Heart right ventricle (tissue), 16 donors: ENCODE measurements at regions not wholly inside any gene's neighbourhood (a gene's known extent, or its start where the extent isn't known, plus 50 kb on each side); places are given as distances from the start of the nearest gene placed in this dataset.

Experiments used
- ATAC-seq, 8 donors: fragments of 200-7000 bp; cut with Tn5 transposase; one replicate each; pipeline ENCODE4 v1.9.1; 2020; ENCODE audit warnings: mild to moderate bottlenecking in 8 of 8, moderate library complexity in 8 of 8, moderate number of reproducible peaks in 1 of 8
- DNase-seq, 2 donors: peaks; one replicate each; pipeline ENCODE4 v3.0.0-alpha.2; 2020
- H3K27ac ChIP-seq, 10 donors: fragments of 200-600 bp; sonication (generic) in 2 of 10; one replicate each; pipeline versions ENCODE4 v1.5.0 to v1.8.0; 2020 to 2022; ENCODE audit warnings: mild to moderate bottlenecking in 3 of 10
- H3K27me3 ChIP-seq, 7 donors: fragments of 200-600 bp; one replicate each; pipeline ENCODE4 v1.8.0; 2021 to 2022; ENCODE audit warnings: mild to moderate bottlenecking in 2 of 7
- H3K36me3 ChIP-seq, 9 donors: fragments of 200-600 bp; sonication (generic) in 1 of 9; one replicate each; pipeline versions ENCODE4 v1.5.0 to v1.8.0; 2020 to 2022; ENCODE audit warnings: mild to moderate bottlenecking in 2 of 9
- H3K4me1 ChIP-seq, 9 donors: fragments of 200-600 bp; sonication (generic) in 1 of 9; one replicate each; pipeline versions ENCODE4 v1.5.0 to v1.8.0; 2020 to 2022; ENCODE audit warnings: mild to moderate bottlenecking in 4 of 9
- H3K4me3 ChIP-seq, 10 donors: fragments of 200-600 bp; sonication (generic) in 2 of 10; one replicate each; pipeline versions ENCODE4 v1.5.0 to v1.8.0; 2020 to 2022; ENCODE audit warnings: mild to moderate bottlenecking in 7 of 10, moderate library complexity in 2 of 10
- H3K9me3 ChIP-seq, 11 donors: fragments of 200-600 bp in 10 of 11; sonication (generic) in 2 of 11; one replicate each; pipeline versions ENCODE4 v1.5.0 to v1.8.0; 2013 to 2022; ENCODE audit warnings: mild to moderate bottlenecking in 2 of 11, control low read depth in 1 of 11, moderate library complexity in 1 of 11
- CTCF ChIP-seq, 9 donors: fragments of 200-600 bp; sonication (generic) in 2 of 9; IDR thresholded peaks; one replicate each; pipeline versions ENCODE4 v1.5.0 to v1.8.0; 2021 to 2022; ENCODE audit warnings: antibody characterized with exemption in 9 of 9, mild to moderate bottlenecking in 5 of 9, moderate library complexity in 1 of 9
- WGBS, 2 donors: extraction: QIAGEN DNeasy Blood & Tissue Kit; methylation state at CpG; one replicate each; pipeline ENCODE4 v1.1.7; 2013; ENCODE audit warnings: inconsistent platforms in 1 of 2; 5-methylcytosine and 5-hydroxymethylcytosine counted together
- intact Hi-C, 10 donors: fragments of 100-400 bp; cut with DNase I; formaldehyde crosslinking; loops; one replicate each; pipeline versions ENCODE4 v1.11.1 to v1.14.2; 2022
- donor health status: Arrhythmogenic right ventricular cardiomyopathy.
- donor health status: ischemic (EF 13 %, LVEDD 7.1; RV severe dilation, severe dysfunction).
- donor health status: healthy with polysubstance abuse.
- donor health status: DM: no; HTN: yes; CAD: no.
- donor health status: DM: no; HTN: no; CAD: no.
- donor health status: ischemic (EF 25% LVEDD 6.9; RV normal size, moderate dysfunction).
- donor health status: ischemic (EF 25% LVEDD 5.7; RV mildly dilated, moderate dysfunction).
- donor health status: healthy.
- donor health status: DM: yes; HTN: yes; CAD: no.
- donor health status: Ischemic cardiomyopathy.
- donor health status: ischemic (EF 35%, LVEDD 5.7; RV mildly dilated, moderate dysfunction).
- donor health status: nonischemic (EF 11% LVEDD 7.7; RV severe dilation, severe dysfunction).
- donor health status: DM: yes; HTN: yes; CAD: no.
- donor health status: PGD.
- donor health status: ischemic (EF 29% LVEDD 5.4; RV normal size, mild dysfunction).
- donor health status: nonischemic (EF 23%, LVEDD 6.1; RV moderate dilation, normal function).

GRCh38 chr10:14413523-14413922 lies 82.8 kb upstream of the FRMD4A start:
- peaks cover 0 to 11% (median 0%) of the 10 kb centered on the region in 7 donors for H3K27me3 ChIP-seq
- H3K4me1 ChIP-seq: no peaks in the 10 kb centered on the region
- H3K27ac ChIP-seq: no peak overlapping the region
- WGBS, 2 donors: 52 to 55% methylated on average over 5 of the region's 5 CpGs
- intact Hi-C loops: no loop called here
- ATAC-seq: no peak
- H3K4me3 ChIP-seq: no peak overlapping the region
- no peak for TF ChIP-seq CTCF (IDR thresholded peaks at IDR 0.05)
- DNase-seq: no peak
- H3K9me3 ChIP-seq: no peaks in the 10 kb centered on the region
- no peaks in the 10 kb centered on the region for H3K36me3 ChIP-seq

GRCh38 chr10:14412624-14413023 lies 81.9 kb upstream of the FRMD4A start:
- WGBS, 2 donors: 72 to 83% methylated on average over 2 of the region's 2 CpGs
- no peaks in the 10 kb centered on the region for H3K9me3 ChIP-seq
- H3K4me3 ChIP-seq: no peak overlapping the region
- intact Hi-C loops: no loop called here
- no peaks in the 10 kb centered on the region for H3K4me1 ChIP-seq
- no peak overlapping the region for H3K27ac ChIP-seq
- TF ChIP-seq CTCF (IDR thresholded peaks at IDR 0.05): no peak
- ATAC-seq (no peak), DNase-seq (no peak)
- peaks cover 0 to 13% (median 0%) of the 10 kb centered on the region in 7 donors for H3K27me3 ChIP-seq
- H3K36me3 ChIP-seq: no peaks in the 10 kb centered on the region

- Histone ChIP-seq H3K27me3 (peaks cover 0 to 24% (median 0%) of the 10 kb centered on the region in 7 donors), H3K36me3 (no peaks in the 10 kb centered on the region), H3K9me3 (no peaks in the 10 kb centered on the region), H3K27ac (no peak overlapping the region), H3K4me3 (no peak overlapping the region), H3K4me1 (peaks cover 0 to 5% (median 0%) of the 10 kb centered on the region in 9 donors)
- DNase-seq: no peak
- intact Hi-C loops: no loop called here
- no peak for TF ChIP-seq CTCF (IDR thresholded peaks at IDR 0.05)
- no peak for ATAC-seq
- 61 to 67% methylated on average over 3 of the region's 3 CpGs for WGBS, 2 donors
Observed at GRCh38 chr10:14409856-14410458, 79.2 kb upstream of the FRMD4A start.

GRCh38 chr10:14409247-14409646 lies 78.5 kb upstream of the FRMD4A start:
- DNase-seq (no peak), ATAC-seq (no peak)
- TF ChIP-seq CTCF (IDR thresholded peaks at IDR 0.05): no peak
- no peaks in the 10 kb centered on the region for H3K9me3 ChIP-seq
- peaks cover 0 to 27% (median 0%) of the 10 kb centered on the region in 7 donors for H3K27me3 ChIP-seq
- intact Hi-C loops: no loop called here
- 96 to 98% methylated on average over 4 of the region's 4 CpGs for WGBS, 2 donors
- no peak overlapping the region for H3K27ac ChIP-seq
- H3K36me3 ChIP-seq: no peaks in the 10 kb centered on the region
- H3K4me1 ChIP-seq: peaks cover 0 to 10% (median 0%) of the 10 kb centered on the region in 9 donors
- no peak overlapping the region for H3K4me3 ChIP-seq
